H1 (cell line): ENCODE measurements at regions not wholly inside any gene's neighbourhood (a gene's known extent, or its start where the extent isn't known, plus 50 kb on each side); places are given as distances from the start of the nearest gene placed in this dataset.

Experiments used
- RXRA ChIP-seq: IDR thresholded peaks from 2 replicates; pipeline ENCODE4 v1.6.1; 2011; ENCODE audit warnings: low read depth, mild to moderate bottlenecking, low read length, moderate library complexity; ENCODE audit not compliant: insufficient read depth

DNA sequence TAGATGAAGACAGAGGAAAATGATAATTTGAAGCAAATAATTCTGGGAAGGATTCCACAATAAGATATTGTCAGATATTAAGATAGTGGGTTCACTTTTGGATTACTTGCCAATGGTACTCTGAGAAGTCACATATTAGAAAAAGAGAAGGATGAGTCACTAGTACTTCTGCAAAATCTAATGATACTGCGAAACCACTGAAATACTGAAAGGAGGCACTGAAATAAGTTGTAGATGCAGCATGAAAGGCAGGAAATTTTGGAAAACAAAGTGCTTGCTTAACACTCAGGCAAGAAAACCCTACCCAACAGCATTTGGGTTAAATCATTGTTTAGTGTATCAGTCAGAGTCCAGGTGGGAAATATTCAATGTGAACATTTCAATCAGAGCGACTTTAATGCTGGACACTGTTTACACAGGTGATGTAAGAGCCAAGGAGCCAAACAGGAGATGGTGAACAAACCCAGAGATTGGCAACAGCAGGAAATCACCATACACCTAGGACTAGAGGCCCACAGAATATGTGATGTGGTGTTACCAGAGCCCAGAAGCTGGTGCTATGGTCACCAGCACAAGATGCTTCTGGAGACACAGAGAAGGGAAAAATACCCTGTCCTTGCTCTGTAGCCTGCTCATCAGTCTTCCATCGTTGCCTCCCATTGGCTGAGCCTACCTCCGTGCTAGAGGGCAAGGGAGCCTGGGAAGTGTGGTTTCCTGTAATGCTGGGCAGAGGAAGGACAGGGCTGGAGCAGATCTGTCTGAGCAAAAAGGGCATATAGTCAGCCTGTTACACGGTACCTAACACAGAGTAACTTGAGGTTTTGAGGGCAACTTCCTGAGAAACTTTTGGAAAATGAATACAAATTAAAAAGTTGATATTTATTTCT, 204.7 kb upstream of the ITGA4 start (continued):
- TF ChIP-seq RXRA, result no peak
